Endothelial cell of umbilical vein (primary cell): ENCODE measurements at regions not wholly inside any gene's neighbourhood (a gene's known extent, or its start where the extent isn't known, plus 50 kb on each side); places are given as distances from the start of the nearest gene placed in this dataset.

Experiments used
- BruUV-seq: library from RNA; stranded (reverse); fragments of 400-500 nt; replicated peaks from 2 replicates; lab custom pipeline; 2021; lab: Mats Ljungman, UMichigan
- CTCF ChIA-PET: fragments of 300-600, 350-600 bp; sonication (Branson Sonifier 250); formaldehyde crosslinking; loops from one replicate; lab custom pipeline; 2021; ENCODE audit warnings: antibody characterized with exemption, inconsistent platforms; lab: Charles Lee
- POLR2A ChIA-PET: fragments of 300-600, 350-600 bp; sonication (Branson Sonifier 250); formaldehyde crosslinking; loops from one replicate; lab custom pipeline; 2021; ENCODE audit warnings: antibody characterized with exemption, inconsistent platforms; lab: Charles Lee
- DNase-seq: peaks from one replicate; pipeline ENCODE4 v3.0.0-alpha.2; 2011; ENCODE audit warnings: low read depth, low spot score
- FAIRE-seq: peaks from 2 replicates; lab custom pipeline; 2011; peaks lifted over from hg19 to GRCh38; lab: Jason Lieb, UNC
- H2AFZ ChIP-seq: 2 replicates; pipeline ENCODE4 v1.6.0; 2012; ENCODE audit warnings: low read depth, low read length, control low read depth, inconsistent platforms
- H3K27ac ChIP-seq: 2 replicates; pipeline ENCODE4 v1.5.1; 2011; ENCODE audit warnings: low read depth, mild to moderate bottlenecking, control low read depth, low read length, moderate library complexity; ENCODE audit not compliant: insufficient read depth
- H3K27me3 ChIP-seq, 2 experiments: 2 replicates each; pipeline versions ENCODE4 v1.6.0 to v1.6.1; 2011; ENCODE audit warnings: low read length in 2 of 2, mixed read lengths in 1 of 2; ENCODE audit not compliant: control insufficient read depth in 2 of 2, insufficient read depth in 2 of 2
- H3K36me3 ChIP-seq, 2 experiments: 2 replicates in 1 of 2; 3 replicates in 1 of 2; pipeline ENCODE4 v1.5.1; 2011; ENCODE audit warnings: low read length in 2 of 2, mild to moderate bottlenecking in 1 of 2, moderate library complexity in 1 of 2; ENCODE audit not compliant: control insufficient read depth in 2 of 2, insufficient read depth in 2 of 2; ENCODE audit errors: extremely low read depth in 1 of 2
- H3K4me1 ChIP-seq: 3 replicates; pipeline ENCODE4 v1.5.1; 2011; ENCODE audit warnings: mild to moderate bottlenecking, low read length; ENCODE audit not compliant: control insufficient read depth, insufficient read depth; ENCODE audit errors: extremely low read depth
- H3K4me2 ChIP-seq: 2 replicates; pipeline ENCODE4 v1.6.1; 2011; ENCODE audit warnings: low read length, control low read depth, mixed read lengths; ENCODE audit not compliant: insufficient read depth
- H3K4me3 ChIP-seq, 3 experiments: fragments of 200-600 bp in 1 of 3; sonication (generic), shearing (Covaris generic) in 1 of 3; replicated peaks in 1 of 3; 2 replicates each; pipeline ENCODE4 v1.5.1; 2011 to 2016; ENCODE audit warnings: control low read depth in 3 of 3, low read length in 3 of 3, mild to moderate bottlenecking in 2 of 3, inconsistent platforms in 1 of 3, low read depth in 1 of 3, moderate library complexity in 1 of 3; ENCODE audit not compliant: insufficient read depth in 1 of 3
- H3K79me2 ChIP-seq: 2 replicates; pipeline ENCODE4 v1.6.0; 2012; ENCODE audit warnings: low read length, inconsistent platforms; ENCODE audit not compliant: control insufficient read depth, insufficient read depth
- H3K9ac ChIP-seq: replicated peaks from 2 replicates; pipeline ENCODE3; 2011; ENCODE audit warnings: low read length, control low read depth; ENCODE audit not compliant: insufficient read depth; ENCODE audit errors: extremely low read depth
- H3K9me1 ChIP-seq: replicated peaks from 3 replicates; pipeline ENCODE4 v1.6.0; 2011; ENCODE audit warnings: mild to moderate bottlenecking, low read length; ENCODE audit not compliant: control insufficient read depth, insufficient read depth; ENCODE audit errors: extremely low read depth
- H3K9me3 ChIP-seq: replicated peaks from 2 replicates; pipeline ENCODE4 v1.5.1; 2012; ENCODE audit warnings: low read length, inconsistent platforms; ENCODE audit not compliant: control insufficient read depth, insufficient read depth
- H4K20me1 ChIP-seq: replicated peaks from 2 replicates; pipeline ENCODE3; 2011; ENCODE audit warnings: mild to moderate bottlenecking, low read length; ENCODE audit not compliant: control insufficient read depth, insufficient read depth; ENCODE audit errors: extremely low read depth
- EZH2 ChIP-seq: IDR thresholded peaks from 2 replicates; pipeline ENCODE4 v1.6.1; 2012; ENCODE audit warnings: borderline replicate concordance, low read depth, mild to moderate bottlenecking, moderate library complexity, low read length, inconsistent platforms; ENCODE audit not compliant: severe bottlenecking
- FOS ChIP-seq: IDR thresholded peaks from 2 replicates; pipeline ENCODE4 v1.6.1; 2011; ENCODE audit warnings: mild to moderate bottlenecking, low read length, moderate library complexity, borderline replicate concordance; ENCODE audit not compliant: insufficient read depth
- GATA2 ChIP-seq: IDR thresholded peaks from 2 replicates; pipeline ENCODE4 v1.7.0; 2011; ENCODE audit warnings: low read depth, mild to moderate bottlenecking, moderate library complexity, mixed read lengths, low read length; ENCODE audit not compliant: insufficient read length, insufficient read depth
- JUN ChIP-seq: IDR thresholded peaks from 2 replicates; pipeline ENCODE4 v1.6.1; 2011; ENCODE audit warnings: borderline replicate concordance, low read depth; ENCODE audit not compliant: insufficient read length, insufficient read depth
- MYC ChIP-seq: IDR thresholded peaks from one replicate; pipeline ENCODE4 v1.6.1; 2011; ENCODE audit warnings: mild to moderate bottlenecking, low read depth, low read length
- POLR2A ChIP-seq: IDR thresholded peaks from 2 replicates; pipeline ENCODE4 v1.6.1; 2012; ENCODE audit warnings: low read depth, mild to moderate bottlenecking, control low read depth, low read length
- POLR2AphosphoS5 ChIP-seq: IDR thresholded peaks from 2 replicates; pipeline ENCODE4 v1.6.1; 2012; ENCODE audit warnings: low read depth, mild to moderate bottlenecking, control low read depth, low read length, moderate library complexity; ENCODE audit not compliant: insufficient read depth
- dilution Hi-C: fragments of 300-500 bp; cut with MboI; formaldehyde crosslinking; loops from one replicate; pipeline ENCODE4 v1.15.0; 2019; ENCODE audit warnings: low sequenced_read_pairs; ENCODE audit not compliant: extremely low pct_ligation_motif_present
- intact Hi-C: fragments of 100-400 bp; cut with micrococcal nuclease; formaldehyde crosslinking; loops from one replicate; pipeline ENCODE4 v1.10.0; 2022
- TF ChIP-seq, protein P1 (sequence below), 2 donors: IDR thresholded peaks; 1 replicate in 1 of 2; 2 replicates in 1 of 2; pipeline ENCODE4 v1.5.1; 2011; ENCODE audit warnings: low read length in 2 of 2, mild to moderate bottlenecking in 2 of 2, moderate library complexity in 2 of 2, control low read depth in 1 of 2, inconsistent platforms in 1 of 2, low read depth in 1 of 2; ENCODE audit not compliant: insufficient read depth in 1 of 2; ENCODE audit errors: extremely low read depth in 1 of 2
- TF ChIP-seq, protein P2 (sequence below): IDR thresholded peaks from 2 replicates; pipeline ENCODE4 v1.6.1; 2011; ENCODE audit not compliant: insufficient read depth, insufficient read length

DNA sequence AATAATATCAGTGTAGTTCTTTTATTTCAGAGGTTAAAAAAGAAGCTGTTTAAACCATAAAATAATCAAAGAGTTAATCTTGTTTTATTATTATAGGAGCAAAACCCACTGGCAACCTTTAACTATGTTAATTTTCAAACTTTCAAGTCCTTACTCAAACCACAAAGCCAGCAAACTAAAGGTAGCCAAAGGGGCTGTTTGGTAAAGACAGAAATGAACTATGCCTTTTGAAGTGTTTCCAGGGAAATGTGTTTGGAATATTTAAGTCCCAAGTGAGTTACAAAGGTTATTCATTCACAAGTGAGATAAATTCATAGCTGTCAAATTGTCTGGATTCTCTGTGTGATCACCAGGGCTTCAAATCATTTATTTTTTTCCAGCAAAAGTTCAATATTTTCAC lies 264.7 kb downstream of the MZT1 start:
- Histone ChIP-seq H3K27me3 (no peaks in the 10 kb centered on the region), H2AFZ (no peak overlapping the region), H3K4me1 (no peaks in the 10 kb centered on the region), H3K27ac (no peak overlapping the region), H3K79me2 (no peaks in the 10 kb centered on the region), H3K4me2 (no peak overlapping the region), H3K4me3 (no peak overlapping the region), H3K36me3 (no peaks in the 10 kb centered on the region), H3K9ac (no peak overlapping the region), H3K9me3 (no peaks in the 10 kb centered on the region), H4K20me1 (no peaks in the 10 kb centered on the region), H3K9me1 (no peaks in the 10 kb centered on the region)
- dilution Hi-C loops (no loop called here), intact Hi-C loops (no loop called here)
- TF ChIP-seq, protein P1, sequence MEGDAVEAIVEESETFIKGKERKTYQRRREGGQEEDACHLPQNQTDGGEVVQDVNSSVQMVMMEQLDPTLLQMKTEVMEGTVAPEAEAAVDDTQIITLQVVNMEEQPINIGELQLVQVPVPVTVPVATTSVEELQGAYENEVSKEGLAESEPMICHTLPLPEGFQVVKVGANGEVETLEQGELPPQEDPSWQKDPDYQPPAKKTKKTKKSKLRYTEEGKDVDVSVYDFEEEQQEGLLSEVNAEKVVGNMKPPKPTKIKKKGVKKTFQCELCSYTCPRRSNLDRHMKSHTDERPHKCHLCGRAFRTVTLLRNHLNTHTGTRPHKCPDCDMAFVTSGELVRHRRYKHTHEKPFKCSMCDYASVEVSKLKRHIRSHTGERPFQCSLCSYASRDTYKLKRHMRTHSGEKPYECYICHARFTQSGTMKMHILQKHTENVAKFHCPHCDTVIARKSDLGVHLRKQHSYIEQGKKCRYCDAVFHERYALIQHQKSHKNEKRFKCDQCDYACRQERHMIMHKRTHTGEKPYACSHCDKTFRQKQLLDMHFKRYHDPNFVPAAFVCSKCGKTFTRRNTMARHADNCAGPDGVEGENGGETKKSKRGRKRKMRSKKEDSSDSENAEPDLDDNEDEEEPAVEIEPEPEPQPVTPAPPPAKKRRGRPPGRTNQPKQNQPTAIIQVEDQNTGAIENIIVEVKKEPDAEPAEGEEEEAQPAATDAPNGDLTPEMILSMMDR (IDR thresholded peaks at IDR 0.05; ENCODE audit: extremely low read depth in 1 of 2, insufficient read depth in 1 of 2, low read depth in 1 of 2, low read length in 2 of 2) = no peak
- TF ChIP-seq POLR2AphosphoS5 (no peak), GATA2 (no peak), EZH2 (no peak), JUN (no peak), POLR2A (no peak), FOS (no peak), MYC (no peak)
- TF ChIP-seq, protein P2, sequence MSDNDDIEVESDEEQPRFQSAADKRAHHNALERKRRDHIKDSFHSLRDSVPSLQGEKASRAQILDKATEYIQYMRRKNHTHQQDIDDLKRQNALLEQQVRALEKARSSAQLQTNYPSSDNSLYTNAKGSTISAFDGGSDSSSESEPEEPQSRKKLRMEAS = no peak
- no peak for DNase-seq
- no TSS peak for BruUV-seq
- ChIA-PET POLR2A (no interaction called here), CTCF (no interaction called here)
- FAIRE-seq = no peak
